Hepatocyte (in vitro differentiated cells): ENCODE measurements at regions not wholly inside any gene's neighbourhood (a gene's known extent, or its start where the extent isn't known, plus 50 kb on each side); places are given as distances from the start of the nearest gene placed in this dataset.

ENCODE experiments used
- DNase-seq: peaks from one replicate; pipeline ENCODE4 v3.0.0-alpha.2; 2016; ENCODE audit warnings: low spot score
- H2AFZ ChIP-seq: fragments of 200-600 bp; sonication (generic); 2 replicates; pipeline ENCODE4 v1.6.0; 2016; ENCODE audit warnings: antibody characterized with exemption, mild to moderate bottlenecking
- H3K27ac ChIP-seq: fragments of 200-600 bp; sonication (generic); 2 replicates; pipeline ENCODE4 v1.5.1; 2016; ENCODE audit warnings: mild to moderate bottlenecking
- H3K27me3 ChIP-seq: fragments of 200-600 bp; sonication (generic); 2 replicates; pipeline ENCODE4 v1.6.1; 2016
- H3K36me3 ChIP-seq: fragments of 200-600 bp; sonication (generic); replicated peaks from 2 replicates; pipeline ENCODE4 v1.5.1; 2016; ENCODE audit warnings: low read depth; ENCODE audit not compliant: insufficient read depth
- H3K4me1 ChIP-seq: fragments of 200-600 bp; sonication (generic); 2 replicates; pipeline ENCODE4 v1.5.1; 2016; ENCODE audit warnings: mild to moderate bottlenecking, moderate library complexity; ENCODE audit not compliant: insufficient read depth
- H3K4me2 ChIP-seq: fragments of 200-600 bp; sonication (generic); 2 replicates; pipeline ENCODE4 v1.6.0; 2016
- H3K4me3 ChIP-seq: fragments of 200-600 bp; sonication (generic); 2 replicates; pipeline ENCODE4 v1.5.1; 2016; ENCODE audit warnings: mild to moderate bottlenecking
- H3K79me2 ChIP-seq: fragments of 200-600 bp; sonication (generic); 2 replicates; pipeline ENCODE4 v1.6.0; 2017; ENCODE audit warnings: mild to moderate bottlenecking
- H3K9me2 ChIP-seq: fragments of 200-600 bp; sonication (generic); replicated peaks from 2 replicates; pipeline ENCODE4 v1.6.0; 2017; ENCODE audit warnings: mild to moderate bottlenecking; ENCODE audit not compliant: insufficient read depth
- H3K9me3 ChIP-seq: fragments of 200-600 bp; sonication (generic); 2 replicates; pipeline ENCODE4 v1.5.1; 2016; ENCODE audit warnings: low read depth, mild to moderate bottlenecking
- H4K20me1 ChIP-seq: fragments of 200-600 bp; sonication (generic); 2 replicates; pipeline ENCODE4 v1.6.0; 2016; ENCODE audit warnings: mild to moderate bottlenecking; ENCODE audit not compliant: insufficient read depth, poor library complexity, severe bottlenecking
- EZH2 ChIP-seq: fragments of 200-600 bp; sonication (generic); IDR thresholded peaks from 2 replicates; pipeline ENCODE4 v1.6.1; 2016; ENCODE audit warnings: antibody characterized with exemption, mild to moderate bottlenecking, borderline replicate concordance
- EZH2phosphoT487 ChIP-seq: fragments of 200-600 bp; sonication (generic); IDR thresholded peaks from one replicate; pipeline ENCODE4 v1.6.1; 2018; ENCODE audit warnings: antibody characterized with exemption, mild to moderate bottlenecking, low read depth, moderate library complexity; ENCODE audit not compliant: unreplicated experiment, severe bottlenecking
- WGBS: methylation state at CpG from one replicate; pipeline ENCODE4 v1.1.6; 2016; ENCODE audit warnings: low lambda C conversion rate; ENCODE audit errors: missing lambda C conversion rate; 5-methylcytosine and 5-hydroxymethylcytosine counted together
- TF ChIP-seq, protein P1 (sequence below): fragments of 200-600 bp; sonication (generic); IDR thresholded peaks from 2 replicates; pipeline ENCODE4 v1.5.1; 2016; ENCODE audit warnings: antibody characterized with exemption, mild to moderate bottlenecking; ENCODE audit not compliant: poor library complexity

DNA sequence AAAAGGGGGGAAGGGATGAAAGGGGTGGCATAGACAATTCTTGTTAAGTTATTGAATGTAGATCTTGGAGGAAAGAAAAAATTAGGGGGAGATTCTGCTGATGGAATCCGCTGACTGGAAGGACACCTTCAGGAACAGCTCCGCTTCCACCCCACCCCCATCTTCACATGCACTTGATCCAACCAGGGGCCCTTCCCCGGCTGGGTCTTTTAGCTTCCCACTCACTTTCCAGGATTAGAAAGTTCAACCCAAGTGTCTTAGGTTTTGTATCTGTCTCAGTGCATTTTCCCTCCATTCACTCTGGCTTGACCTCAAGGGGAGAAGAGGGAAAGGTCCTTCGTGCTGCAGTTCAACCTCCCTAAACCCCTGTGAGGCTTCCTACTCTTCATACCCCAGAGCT lies 141.4 kb downstream of the IRS2 start:
- Histone ChIP-seq H3K79me2 (no peaks in the 10 kb centered on the region), H3K27ac (no peak overlapping the region), H2AFZ (no peak overlapping the region), H3K4me2 (no peak overlapping the region), H3K27me3 (no peaks in the 10 kb centered on the region), H3K4me1 (no peaks in the 10 kb centered on the region), H3K9me2 (no peaks in the 10 kb centered on the region), H3K36me3 (no peaks in the 10 kb centered on the region), H3K4me3 (no peak overlapping the region), H4K20me1 (no peaks in the 10 kb centered on the region), H3K9me3 (no peaks in the 10 kb centered on the region)
- WGBS = 97% methylated on average over 4 of the region's 4 CpGs
- TF ChIP-seq EZH2phosphoT487 = no peak
- TF ChIP-seq EZH2 = no peak
- TF ChIP-seq, protein P1, sequence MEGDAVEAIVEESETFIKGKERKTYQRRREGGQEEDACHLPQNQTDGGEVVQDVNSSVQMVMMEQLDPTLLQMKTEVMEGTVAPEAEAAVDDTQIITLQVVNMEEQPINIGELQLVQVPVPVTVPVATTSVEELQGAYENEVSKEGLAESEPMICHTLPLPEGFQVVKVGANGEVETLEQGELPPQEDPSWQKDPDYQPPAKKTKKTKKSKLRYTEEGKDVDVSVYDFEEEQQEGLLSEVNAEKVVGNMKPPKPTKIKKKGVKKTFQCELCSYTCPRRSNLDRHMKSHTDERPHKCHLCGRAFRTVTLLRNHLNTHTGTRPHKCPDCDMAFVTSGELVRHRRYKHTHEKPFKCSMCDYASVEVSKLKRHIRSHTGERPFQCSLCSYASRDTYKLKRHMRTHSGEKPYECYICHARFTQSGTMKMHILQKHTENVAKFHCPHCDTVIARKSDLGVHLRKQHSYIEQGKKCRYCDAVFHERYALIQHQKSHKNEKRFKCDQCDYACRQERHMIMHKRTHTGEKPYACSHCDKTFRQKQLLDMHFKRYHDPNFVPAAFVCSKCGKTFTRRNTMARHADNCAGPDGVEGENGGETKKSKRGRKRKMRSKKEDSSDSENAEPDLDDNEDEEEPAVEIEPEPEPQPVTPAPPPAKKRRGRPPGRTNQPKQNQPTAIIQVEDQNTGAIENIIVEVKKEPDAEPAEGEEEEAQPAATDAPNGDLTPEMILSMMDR = no peak
- no peak for DNase-seq

DNA sequence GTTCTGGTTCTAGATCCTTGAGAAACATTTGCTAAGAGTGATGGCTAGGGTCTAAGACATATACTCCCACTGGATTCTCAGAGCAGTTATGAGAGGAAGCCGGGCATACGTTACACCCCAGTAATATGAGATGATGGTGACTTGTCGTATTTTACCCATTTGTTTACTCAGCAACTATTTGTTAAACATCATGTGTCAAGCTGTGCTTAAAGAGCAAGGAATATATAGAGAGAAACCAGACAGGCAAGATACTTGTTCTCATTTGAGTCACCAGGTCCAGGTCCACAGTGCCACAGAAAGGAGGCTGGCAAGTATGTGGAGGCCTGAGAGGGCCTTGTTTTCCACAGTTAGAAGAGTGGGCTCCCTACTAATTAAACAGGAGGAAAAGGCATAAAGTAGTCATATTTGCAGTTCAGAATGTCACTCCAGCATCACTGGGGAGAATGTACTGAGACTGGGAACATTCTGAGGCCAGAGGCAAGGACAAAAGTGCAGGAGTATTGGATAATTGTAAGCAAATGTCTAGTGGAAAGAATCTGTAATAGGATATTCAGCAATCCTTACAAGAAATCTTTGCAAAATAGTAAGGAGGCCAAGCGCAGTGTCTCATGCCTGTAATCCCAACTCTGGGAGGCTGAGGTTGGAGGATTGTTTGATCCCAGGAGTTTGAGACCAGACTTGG lies 142.2 kb downstream of the IRS2 start:
- H3K27ac ChIP-seq = no peak overlapping the region
- TF ChIP-seq, protein P1 = no peak
- no peak for TF ChIP-seq EZH2
- no peak for TF ChIP-seq EZH2phosphoT487
- no peaks in the 10 kb centered on the region for H3K4me1 ChIP-seq
- H4K20me1 ChIP-seq = no peaks in the 10 kb centered on the region
- DNase-seq = no peak
- no peaks in the 10 kb centered on the region for H3K27me3 ChIP-seq
- H3K36me3 ChIP-seq = no peaks in the 10 kb centered on the region
- no peaks in the 10 kb centered on the region for H3K9me2 ChIP-seq
- no peak overlapping the region for H3K4me2 ChIP-seq
- no peaks in the 10 kb centered on the region for H3K9me3 ChIP-seq
- 60% methylated on average over 4 of the region's 4 CpGs for WGBS
- H3K79me2 ChIP-seq = no peaks in the 10 kb centered on the region
- H3K4me3 ChIP-seq = no peak overlapping the region
- no peak overlapping the region for H2AFZ ChIP-seq

DNA sequence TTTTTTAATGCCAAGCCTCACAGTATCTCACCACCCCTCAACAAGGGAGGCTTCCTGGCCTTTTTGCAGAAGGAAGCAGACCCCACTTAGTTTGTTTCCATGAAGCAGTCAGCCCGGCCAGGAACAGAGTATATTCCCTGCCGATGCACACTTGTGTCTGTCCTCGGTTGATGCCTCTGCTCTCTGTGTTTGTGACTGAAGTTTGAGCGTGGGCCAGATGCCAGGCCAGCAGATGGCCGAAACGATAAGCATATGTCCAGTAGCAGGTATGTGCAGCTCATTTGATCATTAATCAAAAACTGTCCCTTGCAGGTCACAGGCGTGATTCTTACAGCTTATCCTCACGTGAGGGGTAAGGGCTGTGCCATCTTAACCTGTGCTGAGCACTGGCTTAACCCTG lies 144.0 kb downstream of the IRS2 start:
- no peak for DNase-seq
- Histone ChIP-seq H3K79me2 (no peaks in the 10 kb centered on the region), H3K9me3 (no peaks in the 10 kb centered on the region), H3K9me2 (no peaks in the 10 kb centered on the region), H3K4me2 (no peak overlapping the region), H3K4me3 (no peak overlapping the region), H3K36me3 (no peaks in the 10 kb centered on the region), H2AFZ (no peak overlapping the region), H3K27me3 (no peaks in the 10 kb centered on the region), H3K27ac (no peak overlapping the region), H3K4me1 (no peaks in the 10 kb centered on the region), H4K20me1 (no peaks in the 10 kb centered on the region)
- no peak for TF ChIP-seq EZH2phosphoT487
- WGBS = 90% methylated on average over 8 of the region's 8 CpGs

DNA sequence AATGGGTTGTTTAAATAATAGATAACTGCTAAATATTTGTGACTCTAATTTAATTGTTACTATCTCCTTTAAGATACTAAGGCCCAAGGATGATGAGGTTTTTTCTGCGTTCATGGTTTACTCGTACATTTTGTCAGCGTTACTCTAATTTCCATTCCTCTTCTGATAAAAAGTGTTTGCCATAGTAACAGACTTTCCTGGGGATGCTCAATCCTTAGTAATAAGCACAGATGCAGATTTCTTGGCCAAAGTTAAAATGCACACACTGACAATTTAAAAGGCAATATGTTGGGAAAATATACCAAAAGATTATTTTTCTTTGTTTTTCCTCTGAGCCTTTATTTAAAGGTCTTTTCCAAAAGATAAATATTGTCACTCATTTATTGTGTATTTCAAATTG lies 149.6 kb downstream of the IRS2 start:
- no peaks in the 10 kb centered on the region for H3K27me3 ChIP-seq
- H3K79me2 ChIP-seq = no peaks in the 10 kb centered on the region
- no peak overlapping the region for H3K4me3 ChIP-seq
- 88% methylated on average over 3 of the region's 3 CpGs for WGBS
- no peak overlapping the region for H3K27ac ChIP-seq
- H3K36me3 ChIP-seq = no peaks in the 10 kb centered on the region
- no peaks in the 10 kb centered on the region for H3K9me3 ChIP-seq
- no peak for DNase-seq
- no peaks in the 10 kb centered on the region for H3K9me2 ChIP-seq
- TF ChIP-seq, protein P1 = no peak
- TF ChIP-seq EZH2phosphoT487 (no peak), EZH2 (no peak)
- H2AFZ ChIP-seq = no peak overlapping the region
- no peaks in the 10 kb centered on the region for H4K20me1 ChIP-seq
- no peaks in the 10 kb centered on the region for H3K4me1 ChIP-seq
- no peak overlapping the region for H3K4me2 ChIP-seq
